ENCODE measurements at regions not wholly inside any gene's neighbourhood (a gene's known extent, or its start where the extent isn't known, plus 50 kb on each side); places are given as distances from the start of the nearest gene placed in this dataset.

DNA sequence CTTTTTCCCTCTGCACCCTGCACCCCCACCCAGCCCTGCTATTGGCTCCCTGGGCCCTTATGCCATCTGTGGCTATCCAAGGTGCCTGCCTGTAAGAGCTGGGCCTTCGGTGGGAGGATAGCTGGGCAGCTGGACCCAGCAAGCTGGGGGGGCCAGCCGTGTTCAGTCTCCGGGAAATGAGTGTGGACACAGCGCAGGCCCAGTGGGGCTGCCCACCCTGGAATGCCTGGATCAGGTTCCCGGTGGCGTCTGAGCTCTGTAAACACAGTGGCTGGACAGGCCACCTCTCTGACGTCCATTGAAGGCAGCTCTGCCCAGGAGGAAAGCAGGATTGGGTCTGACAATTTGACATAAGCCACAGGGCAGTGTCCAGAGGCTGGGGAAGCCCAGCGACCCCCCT, 127.8 kb downstream of the FOXD2 start:
- no peak for DNase-seq (ENCODE audit: low spot score in 2 of 2)
- H3K36me3 ChIP-seq, result no peaks in the 10 kb centered on the region
- H3K4me1 ChIP-seq, result peaks cover 16% of the 10 kb centered on the region
- no peak overlapping the region for H3K4me3 ChIP-seq
- TF ChIP-seq EP300 (IDR thresholded peaks at IDR 0.05) (no peak), POLR2AphosphoS5 (IDR thresholded peaks at IDR 0.05) (no peak), POLR2A (IDR thresholded peaks at IDR 0.05) (no peak)
- TF ChIP-seq, protein P1, sequence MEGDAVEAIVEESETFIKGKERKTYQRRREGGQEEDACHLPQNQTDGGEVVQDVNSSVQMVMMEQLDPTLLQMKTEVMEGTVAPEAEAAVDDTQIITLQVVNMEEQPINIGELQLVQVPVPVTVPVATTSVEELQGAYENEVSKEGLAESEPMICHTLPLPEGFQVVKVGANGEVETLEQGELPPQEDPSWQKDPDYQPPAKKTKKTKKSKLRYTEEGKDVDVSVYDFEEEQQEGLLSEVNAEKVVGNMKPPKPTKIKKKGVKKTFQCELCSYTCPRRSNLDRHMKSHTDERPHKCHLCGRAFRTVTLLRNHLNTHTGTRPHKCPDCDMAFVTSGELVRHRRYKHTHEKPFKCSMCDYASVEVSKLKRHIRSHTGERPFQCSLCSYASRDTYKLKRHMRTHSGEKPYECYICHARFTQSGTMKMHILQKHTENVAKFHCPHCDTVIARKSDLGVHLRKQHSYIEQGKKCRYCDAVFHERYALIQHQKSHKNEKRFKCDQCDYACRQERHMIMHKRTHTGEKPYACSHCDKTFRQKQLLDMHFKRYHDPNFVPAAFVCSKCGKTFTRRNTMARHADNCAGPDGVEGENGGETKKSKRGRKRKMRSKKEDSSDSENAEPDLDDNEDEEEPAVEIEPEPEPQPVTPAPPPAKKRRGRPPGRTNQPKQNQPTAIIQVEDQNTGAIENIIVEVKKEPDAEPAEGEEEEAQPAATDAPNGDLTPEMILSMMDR (IDR thresholded peaks at IDR 0.05), result no peak
- WGBS, result 70% methylated on average over 3 of the region's 8 CpGs
- peaks cover 10% of the 10 kb centered on the region for H3K27me3 ChIP-seq
- H3K27ac ChIP-seq, result no peak overlapping the region
- H3K9me3 ChIP-seq, result no peaks in the 10 kb centered on the region

DNA sequence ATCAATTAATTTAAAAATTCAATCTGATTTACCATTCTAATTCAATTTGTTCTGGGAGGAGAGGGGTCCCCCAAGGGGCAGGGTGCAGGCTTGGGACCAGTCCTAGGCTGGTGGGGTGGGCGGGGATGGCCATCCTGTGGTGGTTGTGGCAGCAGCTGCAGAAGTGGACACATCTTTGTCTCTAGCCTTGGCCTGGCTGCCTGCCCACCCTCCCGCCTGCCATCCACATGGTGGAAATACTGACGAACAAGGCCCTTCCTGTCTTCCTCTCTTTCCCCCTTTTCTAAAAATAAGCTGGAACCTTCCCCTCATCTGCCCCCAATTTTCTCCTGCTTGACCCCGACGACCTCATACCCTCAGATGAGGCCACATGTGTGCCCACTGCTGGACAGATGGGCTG, 130.9 kb downstream of the FOXD2 start:
- no peak for DNase-seq (ENCODE audit: low spot score in 2 of 2)
- H3K36me3 ChIP-seq, result no peaks in the 10 kb centered on the region
- H3K27ac ChIP-seq, result no peak overlapping the region
- H3K9me3 ChIP-seq, result no peaks in the 10 kb centered on the region
- TF ChIP-seq POLR2AphosphoS5 (IDR thresholded peaks at IDR 0.05), result no peak
- TF ChIP-seq, protein P1 (IDR thresholded peaks at IDR 0.05), result no peak
- no peak for TF ChIP-seq POLR2A (IDR thresholded peaks at IDR 0.05)
- no peak for TF ChIP-seq EP300 (IDR thresholded peaks at IDR 0.05)
- 59% methylated on average over 5 of the region's 5 CpGs for WGBS
- peaks cover 15% of the 10 kb centered on the region for H3K27me3 ChIP-seq
- no peak overlapping the region for H3K4me3 ChIP-seq
- H3K4me1 ChIP-seq, result peaks cover 16% of the 10 kb centered on the region

DNA sequence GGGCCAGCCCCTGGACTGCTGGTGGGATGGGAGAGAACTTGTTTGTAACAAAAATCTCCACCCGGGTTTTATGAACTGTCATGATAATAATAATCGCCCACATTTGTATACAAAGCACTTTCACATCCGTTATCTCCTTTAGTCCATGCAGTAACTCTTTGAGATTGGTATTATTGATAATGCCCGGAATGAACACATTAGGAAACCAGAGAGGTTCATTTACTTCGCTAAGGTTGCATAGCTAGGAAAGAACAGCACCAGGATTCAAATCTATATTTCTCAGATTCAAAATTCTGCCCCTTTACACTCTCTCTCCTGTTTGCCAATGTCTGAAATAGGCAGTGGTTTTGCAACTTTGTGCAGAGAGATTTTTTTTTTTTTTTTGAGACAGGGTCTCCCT, 131.4 kb downstream of the FOXD2 start:
- WGBS, result 71% methylated on average over 5 of the region's 5 CpGs
- H3K36me3 ChIP-seq, result no peaks in the 10 kb centered on the region
- peaks cover 15% of the 10 kb centered on the region for H3K27me3 ChIP-seq
- no peak overlapping the region for H3K4me3 ChIP-seq
- no peaks in the 10 kb centered on the region for H3K9me3 ChIP-seq
- no peak overlapping the region for H3K27ac ChIP-seq
- no peak for DNase-seq (ENCODE audit: low spot score in 2 of 2)
- H3K4me1 ChIP-seq, result peaks cover 16% of the 10 kb centered on the region
- TF ChIP-seq POLR2AphosphoS5 (IDR thresholded peaks at IDR 0.05), result no peak
- no peak for TF ChIP-seq EP300 (IDR thresholded peaks at IDR 0.05)
- TF ChIP-seq, protein P1 (IDR thresholded peaks at IDR 0.05), result no peak
- no peak for TF ChIP-seq POLR2A (IDR thresholded peaks at IDR 0.05)

DNA sequence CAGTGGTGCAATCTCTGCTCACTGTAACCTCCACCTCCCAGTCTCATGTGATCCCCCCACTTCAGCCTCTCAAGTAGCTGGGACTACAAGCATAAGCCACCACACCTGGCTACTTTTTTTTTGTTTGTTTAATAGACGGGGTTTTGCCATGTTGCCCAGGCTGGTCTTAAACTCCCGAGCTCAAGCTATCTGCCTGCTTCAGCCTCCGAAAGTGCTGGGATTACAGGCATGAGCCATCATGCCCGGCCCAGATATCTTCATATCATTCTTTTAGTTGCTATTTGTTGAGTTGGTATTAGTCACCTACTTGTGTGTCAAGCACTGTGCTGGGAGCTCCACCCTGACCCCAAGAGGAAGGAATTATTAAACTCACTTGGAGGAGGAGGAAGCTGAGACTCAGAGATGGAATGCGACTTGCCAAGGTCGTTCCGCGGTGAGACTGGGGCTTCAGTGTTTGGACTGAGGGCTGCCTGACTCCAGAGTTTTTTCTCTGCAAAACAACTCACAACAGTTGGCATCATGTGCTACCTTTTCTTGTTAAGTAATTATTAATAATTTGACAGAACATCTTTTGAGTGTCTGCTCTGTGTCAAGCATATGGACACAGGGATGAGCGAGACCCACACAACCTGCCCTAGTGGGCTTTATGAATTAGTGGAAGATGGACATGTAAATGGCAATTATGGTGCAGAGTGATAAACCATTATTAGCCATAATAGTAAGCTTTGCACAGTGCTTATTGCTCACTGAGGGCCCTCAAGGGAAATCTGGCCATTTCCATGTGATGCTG, 132.0 kb downstream of the FOXD2 start:
- Histone ChIP-seq H3K27ac (no peak overlapping the region), H3K27me3 (peaks cover 15% of the 10 kb centered on the region), H3K36me3 (no peaks in the 10 kb centered on the region), H3K9me3 (no peaks in the 10 kb centered on the region), H3K4me3 (no peak overlapping the region), H3K4me1 (peaks cover 16% of the 10 kb centered on the region)
- TF ChIP-seq EP300 (IDR thresholded peaks at IDR 0.05) (no peak), POLR2AphosphoS5 (IDR thresholded peaks at IDR 0.05) (peak in 1 of 3 donors; percentile 7)
- TF ChIP-seq, protein P1 (IDR thresholded peaks at IDR 0.05), result peak; percentile 16 to 46
- no peak for DNase-seq (ENCODE audit: low spot score in 2 of 2)
- 32% methylated on average over 9 of the region's 9 CpGs for WGBS

DNA sequence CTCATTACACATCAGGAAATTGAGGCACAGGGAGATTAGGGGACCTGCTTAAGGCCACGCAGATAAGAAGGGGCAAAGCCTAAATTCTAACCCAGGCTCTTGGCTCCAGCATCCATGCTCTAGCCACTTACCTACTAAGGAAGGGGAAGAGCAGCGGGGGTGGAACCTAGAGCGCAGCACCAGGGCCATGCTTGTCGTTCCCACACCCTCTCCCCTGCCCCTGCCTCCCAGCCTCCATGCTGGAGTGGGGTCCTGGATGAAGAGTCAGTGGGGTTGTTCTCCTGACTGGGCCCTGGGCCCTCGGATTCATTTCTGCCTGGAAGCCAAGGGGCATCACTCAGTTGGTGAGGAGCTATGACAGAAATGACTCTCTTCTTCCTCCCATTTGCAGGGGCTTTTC, 133.3 kb downstream of the FOXD2 start:
- no peaks in the 10 kb centered on the region for H3K36me3 ChIP-seq
- H3K27me3 ChIP-seq, result peaks cover 10% of the 10 kb centered on the region
- H3K4me1 ChIP-seq, result peaks cover 16% of the 10 kb centered on the region
- TF ChIP-seq POLR2AphosphoS5 (IDR thresholded peaks at IDR 0.05) (no peak), POLR2A (IDR thresholded peaks at IDR 0.05) (no peak), EP300 (IDR thresholded peaks at IDR 0.05) (no peak)
- TF ChIP-seq, protein P1 (IDR thresholded peaks at IDR 0.05), result no peak
- no peak overlapping the region for H3K4me3 ChIP-seq
- no peak overlapping the region for H3K27ac ChIP-seq
- H3K9me3 ChIP-seq, result no peaks in the 10 kb centered on the region
- no peak for DNase-seq (ENCODE audit: low spot score in 2 of 2)
- 94% methylated on average over 3 of the region's 5 CpGs for WGBS

Measured in suprapubic skin (tissue), 4 donors.